Mammary epithelial cell (primary cell): ENCODE measurements at regions not wholly inside any gene's neighbourhood (a gene's known extent, or its start where the extent isn't known, plus 50 kb on each side); places are given as distances from the start of the nearest gene placed in this dataset.

Experiments
- CTCF ChIP-seq, 2 donors: IDR thresholded peaks in 1 of 2; conservative IDR thresholded peaks in 1 of 2; 2 replicates each; pipeline ENCODE4 v1.5.1; 2011 to 2012; ENCODE audit warnings: inconsistent platforms in 2 of 2, low read length in 2 of 2, mild to moderate bottlenecking in 2 of 2, control low read depth in 1 of 2, low read depth in 1 of 2; ENCODE audit not compliant: insufficient read depth in 1 of 2; ENCODE audit errors: extremely low read depth in 1 of 2
- EZH2 ChIP-seq: IDR thresholded peaks from 2 replicates; pipeline ENCODE4 v1.6.1; 2012; ENCODE audit warnings: low read length, inconsistent platforms, borderline replicate concordance

- TF ChIP-seq CTCF (conservative IDR thresholded peaks at IDR 0.05 in 1 of 2, IDR thresholded peaks at IDR 0.05 in 1 of 2; ENCODE audit: extremely low read depth in 1 of 2, insufficient read depth in 1 of 2, low read depth in 1 of 2, low read length in 2 of 2), result no peak
- TF ChIP-seq EZH2, result no peak
Measured at GRCh38 chr14:43900173-43900655, 606.9 kb downstream of the FSCB start.
